Endothelial cell of umbilical vein (primary cell): ENCODE measurements at regions not wholly inside any gene's neighbourhood (a gene's known extent, or its start where the extent isn't known, plus 50 kb on each side); places are given as distances from the start of the nearest gene placed in this dataset.

Experiments used
- EZH2 ChIP-seq: IDR thresholded peaks from 2 replicates; pipeline ENCODE4 v1.6.1; 2012; ENCODE audit warnings: borderline replicate concordance, low read depth, mild to moderate bottlenecking, moderate library complexity, low read length, inconsistent platforms; ENCODE audit not compliant: severe bottlenecking
- FOS ChIP-seq: IDR thresholded peaks from 2 replicates; pipeline ENCODE4 v1.6.1; 2011; ENCODE audit warnings: mild to moderate bottlenecking, low read length, moderate library complexity, borderline replicate concordance; ENCODE audit not compliant: insufficient read depth
- GATA2 ChIP-seq: IDR thresholded peaks from 2 replicates; pipeline ENCODE4 v1.7.0; 2011; ENCODE audit warnings: low read depth, mild to moderate bottlenecking, moderate library complexity, mixed read lengths, low read length; ENCODE audit not compliant: insufficient read length, insufficient read depth
- POLR2A ChIP-seq: IDR thresholded peaks from 2 replicates; pipeline ENCODE4 v1.6.1; 2012; ENCODE audit warnings: low read depth, mild to moderate bottlenecking, control low read depth, low read length
- POLR2AphosphoS5 ChIP-seq: IDR thresholded peaks from 2 replicates; pipeline ENCODE4 v1.6.1; 2012; ENCODE audit warnings: low read depth, mild to moderate bottlenecking, control low read depth, low read length, moderate library complexity; ENCODE audit not compliant: insufficient read depth
- TF ChIP-seq, protein P1 (sequence below), 2 donors: IDR thresholded peaks; 1 replicate in 1 of 2; 2 replicates in 1 of 2; pipeline ENCODE4 v1.5.1; 2011; ENCODE audit warnings: low read length in 2 of 2, mild to moderate bottlenecking in 2 of 2, moderate library complexity in 2 of 2, control low read depth in 1 of 2, inconsistent platforms in 1 of 2, low read depth in 1 of 2; ENCODE audit not compliant: insufficient read depth in 1 of 2; ENCODE audit errors: extremely low read depth in 1 of 2
- TF ChIP-seq, protein P2 (sequence below): IDR thresholded peaks from 2 replicates; pipeline ENCODE4 v1.6.1; 2011; ENCODE audit not compliant: insufficient read depth, insufficient read length

GRCh38 chr12:113612076-113612728 is 140.5 kb upstream of the LHX5 start:
- TF ChIP-seq, protein P1, sequence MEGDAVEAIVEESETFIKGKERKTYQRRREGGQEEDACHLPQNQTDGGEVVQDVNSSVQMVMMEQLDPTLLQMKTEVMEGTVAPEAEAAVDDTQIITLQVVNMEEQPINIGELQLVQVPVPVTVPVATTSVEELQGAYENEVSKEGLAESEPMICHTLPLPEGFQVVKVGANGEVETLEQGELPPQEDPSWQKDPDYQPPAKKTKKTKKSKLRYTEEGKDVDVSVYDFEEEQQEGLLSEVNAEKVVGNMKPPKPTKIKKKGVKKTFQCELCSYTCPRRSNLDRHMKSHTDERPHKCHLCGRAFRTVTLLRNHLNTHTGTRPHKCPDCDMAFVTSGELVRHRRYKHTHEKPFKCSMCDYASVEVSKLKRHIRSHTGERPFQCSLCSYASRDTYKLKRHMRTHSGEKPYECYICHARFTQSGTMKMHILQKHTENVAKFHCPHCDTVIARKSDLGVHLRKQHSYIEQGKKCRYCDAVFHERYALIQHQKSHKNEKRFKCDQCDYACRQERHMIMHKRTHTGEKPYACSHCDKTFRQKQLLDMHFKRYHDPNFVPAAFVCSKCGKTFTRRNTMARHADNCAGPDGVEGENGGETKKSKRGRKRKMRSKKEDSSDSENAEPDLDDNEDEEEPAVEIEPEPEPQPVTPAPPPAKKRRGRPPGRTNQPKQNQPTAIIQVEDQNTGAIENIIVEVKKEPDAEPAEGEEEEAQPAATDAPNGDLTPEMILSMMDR (IDR thresholded peaks at IDR 0.05; ENCODE audit: extremely low read depth in 1 of 2, insufficient read depth in 1 of 2, low read depth in 1 of 2, low read length in 2 of 2): no peak
- TF ChIP-seq POLR2A (no peak), FOS (no peak), POLR2AphosphoS5 (no peak), EZH2 (no peak), GATA2 (no peak)
- TF ChIP-seq, protein P2, sequence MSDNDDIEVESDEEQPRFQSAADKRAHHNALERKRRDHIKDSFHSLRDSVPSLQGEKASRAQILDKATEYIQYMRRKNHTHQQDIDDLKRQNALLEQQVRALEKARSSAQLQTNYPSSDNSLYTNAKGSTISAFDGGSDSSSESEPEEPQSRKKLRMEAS: no peak
